Gastrocnemius medialis (tissue), 4 donors: ENCODE measurements at regions not wholly inside any gene's neighbourhood (a gene's known extent, or its start where the extent isn't known, plus 50 kb on each side); places are given as distances from the start of the nearest gene placed in this dataset.

Experiments
- POLR2A ChIP-seq, 2 donors: fragments of 450-650 bp; IDR thresholded peaks; one replicate each; pipeline ENCODE4 v1.6.1; 2017; ENCODE audit warnings: antibody characterized with exemption in 2 of 2, mild to moderate bottlenecking in 2 of 2, moderate library complexity in 2 of 2
- TF ChIP-seq, protein P1 (sequence below), 5 experiments: fragments of 450-650 bp in 3 of 5; fragments of 200-600 bp in 2 of 5; sonication (generic) in 2 of 5; IDR thresholded peaks in 4 of 5; conservative IDR thresholded peaks in 1 of 5; 1 replicate in 4 of 5; 2 replicates in 1 of 5; pipeline ENCODE4 v1.5.1; 2016 to 2019; ENCODE audit warnings: antibody characterized with exemption in 5 of 5, mild to moderate bottlenecking in 3 of 5, moderate library complexity in 3 of 5

DNA sequence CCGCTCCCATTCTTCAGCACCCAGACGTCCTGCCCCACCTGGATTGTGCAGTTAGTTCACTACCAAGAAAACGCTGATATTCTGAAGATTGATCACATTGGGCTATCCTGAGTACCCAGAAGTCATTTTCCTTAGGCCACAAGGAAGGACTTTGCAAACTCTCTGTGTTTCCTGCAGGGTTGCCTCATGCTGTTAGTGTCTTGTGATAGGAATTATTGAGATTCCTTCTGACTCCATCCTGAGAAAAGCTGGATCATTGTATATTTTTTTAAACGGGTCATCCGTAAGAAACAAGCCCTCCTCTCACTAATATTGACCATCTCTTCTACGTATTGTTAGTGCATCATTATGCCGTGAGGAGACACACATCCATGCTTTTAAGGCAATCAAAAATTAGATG lies 96.0 kb upstream of the DAPK1 start:
- TF ChIP-seq, protein P1, sequence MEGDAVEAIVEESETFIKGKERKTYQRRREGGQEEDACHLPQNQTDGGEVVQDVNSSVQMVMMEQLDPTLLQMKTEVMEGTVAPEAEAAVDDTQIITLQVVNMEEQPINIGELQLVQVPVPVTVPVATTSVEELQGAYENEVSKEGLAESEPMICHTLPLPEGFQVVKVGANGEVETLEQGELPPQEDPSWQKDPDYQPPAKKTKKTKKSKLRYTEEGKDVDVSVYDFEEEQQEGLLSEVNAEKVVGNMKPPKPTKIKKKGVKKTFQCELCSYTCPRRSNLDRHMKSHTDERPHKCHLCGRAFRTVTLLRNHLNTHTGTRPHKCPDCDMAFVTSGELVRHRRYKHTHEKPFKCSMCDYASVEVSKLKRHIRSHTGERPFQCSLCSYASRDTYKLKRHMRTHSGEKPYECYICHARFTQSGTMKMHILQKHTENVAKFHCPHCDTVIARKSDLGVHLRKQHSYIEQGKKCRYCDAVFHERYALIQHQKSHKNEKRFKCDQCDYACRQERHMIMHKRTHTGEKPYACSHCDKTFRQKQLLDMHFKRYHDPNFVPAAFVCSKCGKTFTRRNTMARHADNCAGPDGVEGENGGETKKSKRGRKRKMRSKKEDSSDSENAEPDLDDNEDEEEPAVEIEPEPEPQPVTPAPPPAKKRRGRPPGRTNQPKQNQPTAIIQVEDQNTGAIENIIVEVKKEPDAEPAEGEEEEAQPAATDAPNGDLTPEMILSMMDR (IDR thresholded peaks at IDR 0.05 in 4 of 5, conservative IDR thresholded peaks at IDR 0.05 in 1 of 5): no peak
- TF ChIP-seq POLR2A (IDR thresholded peaks at IDR 0.05): no peak
